AML-193 (cell line): ENCODE measurements at regions not wholly inside any gene's neighbourhood (a gene's known extent, or its start where the extent isn't known, plus 50 kb on each side); places are given as distances from the start of the nearest gene placed in this dataset.
"Not testable (repeated sequence)": the region's sequence is repeated elsewhere in the genome, so short reads cannot be mapped to it uniquely, and the experiment has no call there.

Experiments used
- DNase-seq, 2 experiments: peaks; one replicate each; lab custom pipeline; 2025; lab: John Stamatoyannopoulos, UW

- no peak for DNase-seq
Measured at GRCh38 chr6:84876723-84877514, 112.5 kb upstream of the TBX18 start.

DNA sequence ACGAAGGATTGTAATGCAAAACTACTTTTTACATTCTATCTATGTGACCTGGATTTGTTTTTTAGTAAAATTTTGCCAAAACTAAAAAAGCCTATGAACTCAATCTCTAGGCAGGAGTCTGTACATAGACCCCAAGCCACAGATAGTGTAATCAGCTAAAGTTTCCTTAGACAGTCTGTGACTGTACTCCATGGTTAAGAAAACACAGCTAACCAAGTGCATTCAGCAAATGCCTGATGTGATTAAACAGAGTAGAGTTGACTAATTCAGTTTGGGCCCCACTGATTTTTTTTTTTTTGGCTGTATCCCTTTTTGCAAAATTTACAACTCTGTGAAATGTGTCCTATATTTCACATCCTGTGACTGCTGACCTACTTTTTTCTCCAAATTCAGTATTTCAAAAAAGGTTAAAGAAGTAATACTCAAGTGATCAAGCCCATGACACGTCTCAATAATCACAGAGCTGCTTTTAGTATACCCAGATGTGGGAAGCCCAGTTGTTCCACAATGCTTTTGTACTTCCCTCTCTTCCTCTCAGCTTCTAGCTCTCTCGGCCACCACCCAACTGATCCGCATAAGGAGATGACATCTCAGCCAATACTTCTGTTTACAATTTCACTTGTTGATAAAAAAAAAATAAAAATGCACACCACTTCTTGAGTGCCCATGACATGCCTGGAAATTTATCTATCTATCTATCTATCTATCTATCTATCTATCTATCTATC, 108.8 kb upstream of the TBX18 start:
- DNase-seq: no peak

DNA sequence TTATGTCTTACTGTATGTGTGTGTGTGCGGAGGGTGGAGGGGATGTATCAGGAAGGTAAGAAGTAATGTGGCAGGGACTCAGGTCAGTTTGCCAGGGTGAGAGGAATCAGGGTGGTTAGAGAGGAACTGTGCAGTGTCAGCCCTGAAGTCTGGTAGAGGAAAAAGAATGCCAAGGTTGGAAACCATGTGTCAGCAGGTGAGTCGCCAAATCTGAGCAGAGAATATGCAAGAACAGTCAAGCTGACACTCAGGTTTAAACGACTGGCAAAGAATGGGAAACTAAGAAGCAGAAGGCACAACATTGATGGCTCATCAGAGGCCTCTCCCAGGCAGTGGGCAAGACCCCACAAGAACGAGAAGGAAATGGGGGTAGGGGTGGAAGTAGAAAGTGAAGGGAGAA, 107.5 kb upstream of the TBX18 start:
- DNase-seq: no peak

DNA sequence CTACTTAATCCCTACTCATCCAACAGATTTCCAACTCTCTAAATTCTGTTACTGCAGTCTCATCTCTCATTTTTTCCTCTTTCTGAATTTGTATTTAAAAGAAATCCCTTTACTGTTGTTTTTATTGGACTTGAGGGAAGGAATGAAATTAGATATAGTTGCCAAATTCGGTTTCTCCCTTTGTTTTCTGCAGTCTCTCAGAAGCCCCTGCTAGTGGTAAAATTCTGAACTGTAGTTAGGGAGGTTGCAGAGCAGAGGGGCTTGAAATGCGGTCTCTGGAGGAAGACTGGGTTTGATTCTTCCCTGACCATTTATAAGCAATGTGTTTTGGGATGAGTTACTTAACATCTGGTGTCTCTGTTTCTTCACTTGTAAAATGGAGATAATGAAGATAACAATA, 106.3 kb upstream of the TBX18 start:
- no peak for DNase-seq

DNA sequence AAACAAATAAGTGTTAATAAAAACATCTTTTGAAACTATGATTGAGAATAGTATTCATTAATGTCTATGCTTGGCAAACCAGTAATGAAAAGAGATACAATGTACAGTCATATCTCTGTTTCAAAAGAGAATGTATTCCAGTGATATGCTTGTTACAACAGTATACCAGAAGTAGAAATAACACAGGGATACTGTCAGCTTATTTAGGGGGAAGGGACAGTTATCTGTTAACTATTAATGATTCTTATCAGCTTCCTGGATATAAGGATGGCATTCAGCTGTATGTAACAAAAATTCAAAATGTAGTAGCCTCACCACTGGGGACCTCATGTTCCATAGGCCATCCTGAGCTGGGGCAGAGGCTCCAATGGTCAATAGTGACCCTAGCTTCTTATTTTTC, 103.8 kb upstream of the TBX18 start:
- DNase-seq: no peak

GRCh38 chr6:84867521-84867920, 103.1 kb upstream of the TBX18 start:
- DNase-seq: no peak

DNA sequence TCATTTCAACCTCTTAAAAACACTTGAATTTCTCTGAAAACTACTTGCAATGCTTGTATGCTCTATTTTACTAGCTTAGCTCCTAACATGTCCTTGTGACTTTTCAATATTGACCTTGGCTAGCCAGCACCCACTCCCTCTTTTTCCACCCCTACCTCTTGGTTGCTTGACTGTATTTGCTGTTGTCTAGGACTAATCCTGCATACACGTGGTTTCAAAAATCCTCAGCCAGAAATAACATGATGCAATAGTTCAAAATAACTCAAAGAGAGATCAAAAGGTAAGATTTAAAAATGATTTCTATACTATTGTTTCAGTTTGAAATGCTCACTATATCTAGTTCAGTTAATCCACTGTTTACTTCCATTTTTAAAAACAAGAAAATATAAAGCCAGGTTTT, 102.3 kb upstream of the TBX18 start:
- DNase-seq: no peak

DNA sequence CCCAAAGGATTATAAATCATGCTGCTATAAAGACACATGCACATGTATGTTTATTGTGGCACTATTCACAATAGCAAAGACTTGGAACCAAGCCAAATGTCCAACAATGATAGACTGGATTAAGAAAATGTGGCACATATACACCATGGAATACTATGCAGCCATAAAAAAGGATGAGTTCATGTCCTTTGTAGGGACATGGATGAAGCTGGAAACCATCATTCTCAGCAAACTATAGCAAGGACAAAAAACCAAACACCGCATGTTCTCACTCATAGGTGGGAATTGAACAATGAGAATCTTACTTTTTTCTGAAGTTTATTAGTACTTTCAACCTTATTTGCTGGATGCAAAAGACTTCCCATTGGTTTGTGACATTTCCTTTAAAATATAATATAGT, 101.0 kb upstream of the TBX18 start:
- not testable (repeated sequence) for DNase-seq

DNA sequence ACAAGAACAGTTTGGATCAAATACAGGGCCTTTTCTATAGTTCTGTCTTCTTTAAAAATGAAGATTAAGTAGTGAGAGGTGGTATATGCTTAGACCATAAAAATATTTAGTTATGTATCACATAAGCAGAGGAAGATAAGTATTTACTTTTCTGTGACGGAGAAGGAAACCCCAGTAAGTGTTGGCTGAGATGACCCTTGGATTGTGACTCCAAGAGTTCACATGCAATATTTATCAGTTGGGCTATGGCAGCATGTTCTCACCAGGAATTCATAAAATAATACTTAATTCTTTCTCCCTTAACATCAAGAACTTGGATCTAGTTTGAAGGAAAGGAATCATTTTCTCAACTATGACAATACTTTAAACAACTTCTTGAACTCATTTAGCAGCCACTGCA, 98.4 kb upstream of the TBX18 start:
- DNase-seq: no peak

- no peak for DNase-seq
Measured at GRCh38 chr6:84860920-84861319, 96.5 kb upstream of the TBX18 start.

DNA sequence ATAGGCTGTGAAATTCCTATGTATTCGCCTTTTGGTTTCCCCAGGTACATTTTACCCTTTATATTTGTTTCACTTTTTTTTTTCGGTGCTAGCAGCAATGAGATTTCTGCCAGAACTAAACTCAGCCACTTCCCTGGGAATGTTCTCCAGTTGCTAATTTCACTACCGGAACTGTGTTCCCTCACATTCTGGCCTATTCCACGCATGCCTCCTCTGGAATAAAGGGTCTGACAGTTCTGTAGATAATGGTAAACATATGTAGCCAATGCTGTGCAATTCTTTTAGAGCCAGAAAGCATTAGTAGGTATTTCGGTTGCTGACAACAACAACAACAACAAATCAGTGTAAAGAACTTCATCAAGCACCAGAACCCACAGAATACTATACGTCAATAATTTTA, 96.1 kb upstream of the TBX18 start:
- no peak for DNase-seq

- no peak for DNase-seq
Measured at GRCh38 chr6:84854811-84855400, 90.5 kb upstream of the TBX18 start.

DNA sequence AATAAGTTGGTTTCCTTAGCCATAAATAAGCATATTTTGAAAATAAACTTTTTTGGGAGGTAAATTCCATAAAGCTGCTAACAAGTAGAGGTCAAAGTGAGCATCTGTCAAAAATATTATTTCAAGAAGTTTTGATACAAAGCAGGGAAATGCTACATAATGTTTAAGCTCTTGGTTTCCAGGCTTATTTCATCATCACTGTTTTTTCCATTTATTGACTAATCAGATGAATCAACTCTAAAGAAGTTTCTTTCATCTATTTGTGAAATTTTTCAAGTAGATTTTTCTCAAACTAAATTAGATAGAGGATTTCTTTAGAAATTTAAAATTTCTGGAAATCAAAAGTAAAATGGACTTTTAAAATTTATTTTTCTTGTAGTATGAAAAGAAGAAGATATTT, 89.5 kb upstream of the TBX18 start:
- DNase-seq: no peak

GRCh38 chr6:84848960-84849359, 84.6 kb upstream of the TBX18 start:
- DNase-seq: no peak

GRCh38 chr6:84847390-84848160, 83.2 kb upstream of the TBX18 start:
- no peak for DNase-seq

GRCh38 chr6:84842525-84843166, 78.2 kb upstream of the TBX18 start:
- no peak for DNase-seq

GRCh38 chr6:84837068-84837866, 72.9 kb upstream of the TBX18 start:
- not testable (repeated sequence) for DNase-seq

DNA sequence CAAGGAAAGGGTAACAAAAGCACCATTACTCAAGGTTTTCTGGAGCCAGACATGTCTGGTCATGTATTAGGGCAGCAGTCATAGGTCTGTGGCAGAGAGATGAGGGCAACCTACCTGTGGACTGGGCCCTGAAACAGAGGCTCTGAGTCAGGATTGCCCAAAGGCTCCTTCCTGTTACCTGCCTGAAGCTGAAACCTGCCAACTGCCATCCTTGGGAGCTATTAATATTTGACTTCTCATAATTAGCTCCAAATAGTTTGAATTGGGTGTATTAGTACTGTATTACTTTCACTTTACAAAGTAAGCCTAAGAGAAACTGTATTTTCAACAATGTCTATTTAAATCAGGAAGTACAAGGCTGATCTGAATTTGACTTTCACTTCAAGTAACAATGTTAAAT, 72.0 kb upstream of the TBX18 start:
- no peak for DNase-seq

DNA sequence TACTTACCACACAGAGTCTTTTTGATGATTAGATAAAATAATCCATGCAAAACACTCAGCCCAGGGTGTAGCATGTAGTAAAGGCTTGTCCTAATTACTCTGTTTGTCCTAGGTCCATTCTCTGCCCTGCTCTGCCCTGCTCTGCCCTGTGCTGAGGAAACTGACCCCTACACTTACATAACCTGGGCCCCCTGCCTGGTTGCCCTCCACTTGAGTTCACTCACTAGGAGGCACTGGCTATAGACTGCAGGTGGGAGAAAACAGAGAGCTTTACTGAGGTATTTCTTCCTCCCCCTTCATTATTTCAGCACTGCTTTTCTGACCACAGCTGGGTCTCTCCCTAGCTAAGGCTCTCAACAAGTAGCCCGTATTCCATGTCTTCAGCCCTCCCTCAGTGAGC, 70.9 kb upstream of the TBX18 start:
- no peak for DNase-seq

GRCh38 chr6:84831924-84832323, 67.5 kb upstream of the TBX18 start:
- not testable (repeated sequence) for DNase-seq

DNA sequence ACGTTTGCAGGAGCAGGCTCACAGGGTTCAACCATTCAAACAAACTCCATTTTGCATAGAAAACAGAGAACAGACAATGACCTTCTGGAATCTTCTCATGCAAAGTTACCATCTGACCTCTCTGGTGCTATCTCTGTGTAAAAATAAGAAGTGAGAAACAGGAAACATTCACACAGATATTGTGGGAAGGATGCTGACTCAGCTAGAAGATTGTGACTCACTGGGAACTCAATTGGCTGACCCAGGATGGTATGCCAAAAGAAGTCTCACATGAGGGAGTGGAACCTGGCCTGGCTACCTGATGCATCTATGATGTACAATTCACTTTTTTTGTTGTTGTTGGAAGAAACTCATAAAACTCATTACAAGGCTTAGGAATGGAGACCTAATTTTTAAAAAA, 61.1 kb upstream of the TBX18 start:
- no peak for DNase-seq
